ENCODE measurements at regions not wholly inside any gene's neighbourhood (a gene's known extent, or its start where the extent isn't known, plus 50 kb on each side); places are given as distances from the start of the nearest gene placed in this dataset.

DNA sequence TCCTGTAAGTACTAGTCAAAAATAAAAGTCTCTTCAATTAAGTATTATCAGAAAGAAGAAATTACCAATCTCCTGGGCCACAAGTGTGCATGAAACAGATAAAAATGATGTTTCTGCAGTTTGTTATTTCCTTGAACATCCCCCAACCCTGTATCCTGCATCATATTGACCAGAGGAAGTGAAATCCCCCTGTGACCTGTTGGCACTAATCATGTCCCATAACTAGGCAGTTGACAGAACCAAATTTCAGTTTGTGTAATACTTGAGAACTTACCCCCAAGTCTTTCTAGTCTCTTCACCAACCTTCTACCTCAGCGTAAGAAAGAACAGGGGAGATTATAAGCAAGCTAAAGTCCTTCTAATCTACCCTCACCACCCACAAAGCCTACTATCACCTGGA is 368.2 kb upstream of the PDE4D start:
- Histone ChIP-seq H3K36me3 (ENCODE audit: low read depth) (no peaks in the 10 kb centered on the region), H3K4me3 (ENCODE audit: severe bottlenecking) (no peak overlapping the region), H3K27me3 (ENCODE audit: insufficient read depth, poor library complexity, severe bottlenecking) (peaks cover 18% of the 10 kb centered on the region), H3K4me1 (ENCODE audit: insufficient read depth, poor library complexity, severe bottlenecking) (no peaks in the 10 kb centered on the region), H3K27ac (ENCODE audit: poor library complexity, severe bottlenecking) (no peak overlapping the region), H3K9me3 (ENCODE audit: severe bottlenecking) (no peaks in the 10 kb centered on the region)
- DNase-seq (ENCODE audit: low spot score) = no peak
- TF ChIP-seq, protein P1, sequence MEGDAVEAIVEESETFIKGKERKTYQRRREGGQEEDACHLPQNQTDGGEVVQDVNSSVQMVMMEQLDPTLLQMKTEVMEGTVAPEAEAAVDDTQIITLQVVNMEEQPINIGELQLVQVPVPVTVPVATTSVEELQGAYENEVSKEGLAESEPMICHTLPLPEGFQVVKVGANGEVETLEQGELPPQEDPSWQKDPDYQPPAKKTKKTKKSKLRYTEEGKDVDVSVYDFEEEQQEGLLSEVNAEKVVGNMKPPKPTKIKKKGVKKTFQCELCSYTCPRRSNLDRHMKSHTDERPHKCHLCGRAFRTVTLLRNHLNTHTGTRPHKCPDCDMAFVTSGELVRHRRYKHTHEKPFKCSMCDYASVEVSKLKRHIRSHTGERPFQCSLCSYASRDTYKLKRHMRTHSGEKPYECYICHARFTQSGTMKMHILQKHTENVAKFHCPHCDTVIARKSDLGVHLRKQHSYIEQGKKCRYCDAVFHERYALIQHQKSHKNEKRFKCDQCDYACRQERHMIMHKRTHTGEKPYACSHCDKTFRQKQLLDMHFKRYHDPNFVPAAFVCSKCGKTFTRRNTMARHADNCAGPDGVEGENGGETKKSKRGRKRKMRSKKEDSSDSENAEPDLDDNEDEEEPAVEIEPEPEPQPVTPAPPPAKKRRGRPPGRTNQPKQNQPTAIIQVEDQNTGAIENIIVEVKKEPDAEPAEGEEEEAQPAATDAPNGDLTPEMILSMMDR (IDR thresholded peaks at IDR 0.05; ENCODE audit: poor library complexity, severe bottlenecking) = no peak
- no peak for ATAC-seq (ENCODE audit: low read depth)

DNA sequence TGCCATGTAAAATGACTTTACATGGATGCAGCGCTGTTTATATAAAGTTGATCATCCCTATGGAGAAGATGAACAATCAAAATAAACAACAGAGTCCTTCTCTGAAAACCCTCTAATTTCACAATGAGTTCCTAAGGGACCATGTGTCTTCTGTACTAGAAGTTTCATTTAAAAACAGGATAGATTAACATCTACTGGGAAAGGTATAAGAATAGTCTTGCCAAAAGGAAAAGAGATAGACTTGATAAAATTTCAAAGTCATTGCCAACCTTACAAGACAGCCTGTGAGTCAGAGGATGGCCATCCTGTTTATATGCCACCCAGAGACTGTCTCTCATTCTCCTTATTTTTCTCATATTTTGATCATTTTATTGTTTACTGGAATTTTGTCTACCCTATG is 367.1 kb upstream of the PDE4D start:
- Histone ChIP-seq H3K36me3 (ENCODE audit: low read depth) (no peaks in the 10 kb centered on the region), H3K27ac (ENCODE audit: poor library complexity, severe bottlenecking) (no peak overlapping the region), H3K9me3 (ENCODE audit: severe bottlenecking) (no peaks in the 10 kb centered on the region), H3K4me3 (ENCODE audit: severe bottlenecking) (no peak overlapping the region), H3K4me1 (ENCODE audit: insufficient read depth, poor library complexity, severe bottlenecking) (no peaks in the 10 kb centered on the region), H3K27me3 (ENCODE audit: insufficient read depth, poor library complexity, severe bottlenecking) (peaks cover 18% of the 10 kb centered on the region)
- no peak for ATAC-seq (ENCODE audit: low read depth)
- TF ChIP-seq, protein P1 (IDR thresholded peaks at IDR 0.05; ENCODE audit: poor library complexity, severe bottlenecking) = no peak
- no peak for DNase-seq (ENCODE audit: low spot score)

DNA sequence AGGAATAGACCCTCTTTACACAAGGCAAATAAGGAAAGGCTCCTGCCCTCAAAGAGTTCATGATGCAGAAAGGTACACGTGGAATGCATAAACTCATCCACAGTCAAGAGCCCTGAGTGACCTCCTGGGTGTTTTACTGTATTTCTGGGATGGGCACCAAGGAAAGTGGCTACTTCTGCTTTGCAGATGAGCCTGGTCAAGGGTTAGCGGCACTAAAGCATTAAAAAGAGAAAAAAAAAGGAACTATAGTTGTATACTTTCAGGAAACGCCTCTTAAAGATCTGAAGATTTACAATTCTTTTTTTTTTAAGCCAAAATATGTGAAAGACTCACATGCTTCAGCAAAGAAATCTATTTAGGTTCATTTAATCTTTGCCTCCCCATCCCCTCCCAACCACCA is 366.2 kb upstream of the PDE4D start:
- no peaks in the 10 kb centered on the region for H3K4me1 ChIP-seq (ENCODE audit: insufficient read depth, poor library complexity, severe bottlenecking)
- H3K36me3 ChIP-seq (ENCODE audit: low read depth) = no peaks in the 10 kb centered on the region
- no peak overlapping the region for H3K27ac ChIP-seq (ENCODE audit: poor library complexity, severe bottlenecking)
- no peak overlapping the region for H3K4me3 ChIP-seq (ENCODE audit: severe bottlenecking)
- DNase-seq (ENCODE audit: low spot score) (no peak), ATAC-seq (ENCODE audit: low read depth) (no peak)
- TF ChIP-seq, protein P1 (IDR thresholded peaks at IDR 0.05; ENCODE audit: poor library complexity, severe bottlenecking) = no peak
- no peaks in the 10 kb centered on the region for H3K9me3 ChIP-seq (ENCODE audit: severe bottlenecking)
- peaks cover 18% of the 10 kb centered on the region for H3K27me3 ChIP-seq (ENCODE audit: insufficient read depth, poor library complexity, severe bottlenecking)

DNA sequence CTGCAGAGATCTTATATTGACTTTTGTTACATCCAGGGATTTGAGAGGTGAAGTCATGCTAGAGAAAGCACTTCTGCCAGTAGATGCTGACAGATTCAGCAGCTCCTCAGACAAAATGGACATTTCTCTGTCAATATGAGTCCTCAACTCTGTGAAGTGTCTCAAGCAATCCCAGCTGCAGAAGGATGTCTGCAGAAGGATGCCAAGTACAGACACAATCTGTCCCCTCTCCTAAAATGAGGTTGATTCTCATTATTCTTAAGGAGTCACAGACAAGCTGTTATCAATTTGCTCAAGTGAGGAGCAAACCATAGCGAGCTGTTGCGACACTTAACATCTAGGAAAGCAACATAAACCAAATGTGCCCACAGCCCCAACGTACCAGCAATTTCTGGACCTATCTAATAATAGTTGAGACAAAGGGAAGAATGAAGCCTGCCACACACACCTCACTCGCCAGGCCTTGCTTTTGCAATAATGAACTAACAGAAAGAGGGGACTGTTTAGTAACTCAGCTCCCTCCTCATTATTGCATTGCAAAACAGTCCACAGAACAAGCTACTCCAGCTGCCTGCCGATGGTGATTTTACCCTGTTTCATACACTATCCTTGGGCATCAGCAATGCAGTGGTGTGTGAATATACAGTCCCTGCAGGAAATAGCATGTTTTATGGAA is 364.2 kb upstream of the PDE4D start:
- Histone ChIP-seq H3K9me3 (ENCODE audit: severe bottlenecking) (no peaks in the 10 kb centered on the region), H3K4me1 (ENCODE audit: insufficient read depth, poor library complexity, severe bottlenecking) (no peaks in the 10 kb centered on the region), H3K4me3 (ENCODE audit: severe bottlenecking) (no peak overlapping the region), H3K27ac (ENCODE audit: poor library complexity, severe bottlenecking) (no peak overlapping the region), H3K36me3 (ENCODE audit: low read depth) (no peaks in the 10 kb centered on the region), H3K27me3 (ENCODE audit: insufficient read depth, poor library complexity, severe bottlenecking) (peaks cover 20% of the 10 kb centered on the region)
- no peak for ATAC-seq (ENCODE audit: low read depth)
- TF ChIP-seq, protein P1 (IDR thresholded peaks at IDR 0.05; ENCODE audit: poor library complexity, severe bottlenecking) = no peak
- no peak for DNase-seq (ENCODE audit: low spot score)

DNA sequence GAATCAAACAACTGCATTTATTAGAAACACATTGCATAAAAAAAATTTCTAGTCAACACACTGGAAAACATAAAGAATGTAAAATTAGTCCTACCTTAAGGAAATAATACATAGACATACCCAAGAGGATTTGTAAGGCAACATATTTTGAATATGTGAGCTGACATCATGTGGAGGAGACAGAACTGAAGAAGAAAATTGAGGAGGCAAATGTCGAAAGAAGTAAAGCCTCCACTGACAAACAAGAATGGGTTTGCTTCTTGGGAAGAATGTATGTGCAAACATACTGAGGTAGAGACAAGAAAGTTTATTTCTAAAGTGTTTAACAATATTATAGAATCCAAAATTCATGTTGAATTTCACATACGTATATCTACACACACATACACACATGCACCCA is 363.0 kb upstream of the PDE4D start:
- H3K27ac ChIP-seq (ENCODE audit: poor library complexity, severe bottlenecking) = no peak overlapping the region
- H3K9me3 ChIP-seq (ENCODE audit: severe bottlenecking) = no peaks in the 10 kb centered on the region
- ATAC-seq (ENCODE audit: low read depth) (no peak), DNase-seq (ENCODE audit: low spot score) (no peak)
- TF ChIP-seq, protein P1 (IDR thresholded peaks at IDR 0.05; ENCODE audit: poor library complexity, severe bottlenecking) = no peak
- peaks cover 20% of the 10 kb centered on the region for H3K27me3 ChIP-seq (ENCODE audit: insufficient read depth, poor library complexity, severe bottlenecking)
- no peaks in the 10 kb centered on the region for H3K36me3 ChIP-seq (ENCODE audit: low read depth)
- no peaks in the 10 kb centered on the region for H3K4me1 ChIP-seq (ENCODE audit: insufficient read depth, poor library complexity, severe bottlenecking)
- no peak overlapping the region for H3K4me3 ChIP-seq (ENCODE audit: severe bottlenecking)

Measured in RWPE2 (cell line).